Activated CD4-positive, alpha-beta T cell treated with anti-CD3 and anti-CD28 coated beads for 36 hours (primary cell): ENCODE measurements at regions not wholly inside any gene's neighbourhood (a gene's known extent, or its start where the extent isn't known, plus 50 kb on each side); places are given as distances from the start of the nearest gene placed in this dataset.
"Not testable (repeated sequence)": the region's sequence is repeated elsewhere in the genome, so short reads cannot be mapped to it uniquely, and the experiment has no call there.

Experiments used
- ATAC-seq: fragments of 200-7000 bp; cut with Tn5 transposase; one replicate; pipeline ENCODE4 v1.10.0; 2021; ENCODE audit warnings: mild to moderate bottlenecking, moderate library complexity
- CTCF ChIA-PET: fragments of 350-600 bp; sonication (Branson Sonifier 250); formaldehyde crosslinking; loops from one replicate; lab custom pipeline; 2021; ENCODE audit warnings: antibody characterized with exemption; lab: Charles Lee
- POLR2A ChIA-PET: fragments of 350-600 bp; sonication (Branson Sonifier 250); formaldehyde crosslinking; loops from one replicate; lab custom pipeline; 2021; ENCODE audit warnings: antibody characterized with exemption, inconsistent platforms; lab: Charles Lee
- DNase-seq: peaks from one replicate; pipeline ENCODE4 v3.0.0-alpha.2; 2020
- H3K27ac Mint-ChIP-seq: one replicate; pipeline ENCODE4 v1.8.0; 2021; ENCODE audit warnings: mixed read lengths
- H3K27me3 Mint-ChIP-seq: one replicate; pipeline ENCODE4 v1.8.0; 2021; ENCODE audit warnings: mixed read lengths
- H3K36me3 Mint-ChIP-seq: one replicate; pipeline ENCODE4 v1.8.0; 2021; ENCODE audit warnings: low read depth, mixed read lengths
- H3K4me1 Mint-ChIP-seq: one replicate; pipeline ENCODE4 v1.8.0; 2021; ENCODE audit warnings: mixed read lengths
- H3K4me3 Mint-ChIP-seq: one replicate; pipeline ENCODE4 v1.8.0; 2021; ENCODE audit warnings: mild to moderate bottlenecking, moderate library complexity, mixed read lengths
- H3K9me3 Mint-ChIP-seq: one replicate; pipeline ENCODE4 v1.8.0; 2021; ENCODE audit warnings: low read depth, mixed read lengths
- intact Hi-C, 2 experiments: fragments of 100-400 bp; cut with DNase I in 1 of 2; cut with micrococcal nuclease in 1 of 2; formaldehyde crosslinking; loops; one replicate each; pipeline versions ENCODE4 v1.14.2 to v1.15.1; 2022 to 2024; cut with DNase I, micrococcal nuclease

GRCh38 chrX:39430551-39430950, 629.3 kb downstream of the MID1IP1 start:
- Mint-ChIP-seq H3K9me3 (peaks cover 9% of the 10 kb centered on the region), H3K4me1 (peaks cover 61% of the 10 kb centered on the region)

DNA sequence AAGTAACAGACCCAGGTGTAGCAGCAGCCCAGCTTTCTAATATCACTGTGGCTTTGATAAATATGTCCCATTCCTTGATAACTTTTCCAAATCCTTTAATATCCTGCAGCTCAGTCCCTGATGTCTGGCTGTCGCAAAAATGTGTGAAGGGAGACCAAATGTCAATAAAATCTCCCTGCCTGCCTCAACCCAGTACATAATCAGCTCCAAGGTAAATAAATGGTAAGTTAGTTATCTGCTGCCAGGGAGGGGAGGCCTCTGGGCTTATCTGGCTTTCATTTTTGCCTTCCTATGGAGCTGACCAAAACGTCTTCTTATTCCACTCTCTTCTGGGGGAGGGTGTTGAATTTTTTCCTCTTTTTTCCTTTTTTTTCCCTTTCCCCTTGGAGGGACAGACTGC, 630.6 kb downstream of the MID1IP1 start:
- Mint-ChIP-seq H3K4me3 (no peak overlapping the region), H3K4me1 (peaks cover 50% of the 10 kb centered on the region), H3K27ac (peak overlapping the region; percentile 13), H3K36me3 (peaks cover 6% of the 10 kb centered on the region), H3K27me3 (no peaks in the 10 kb centered on the region), H3K9me3 (peaks cover 9% of the 10 kb centered on the region)
- ChIA-PET POLR2A (no interaction called here), CTCF (no interaction called here)
- ATAC-seq (no peak), DNase-seq (no peak)
- intact Hi-C loops, result no loop called here

More at GRCh38 chrX:39430551-39430950, 629.3 kb downstream of the MID1IP1 start:
- H3K27ac Mint-ChIP-seq, result no peak overlapping the region
- no peak overlapping the region for H3K4me3 Mint-ChIP-seq
- no peaks in the 10 kb centered on the region for H3K27me3 Mint-ChIP-seq
- DNase-seq (no peak), ATAC-seq (no peak)
- CTCF ChIA-PET, result no interaction called here
- POLR2A ChIA-PET, result no interaction called here
- intact Hi-C loops, result no loop called here
- H3K36me3 Mint-ChIP-seq, result peaks cover 6% of the 10 kb centered on the region

- ATAC-seq, H3K36me3 Mint-ChIP-seq, H3K4me3 Mint-ChIP-seq, intact Hi-C loops, H3K27ac Mint-ChIP-seq, H3K27me3 Mint-ChIP-seq, POLR2A ChIA-PET, H3K9me3 Mint-ChIP-seq, CTCF ChIA-PET, DNase-seq: not testable (repeated sequence)
- H3K4me1 Mint-ChIP-seq, result peaks cover 32% of the 10 kb centered on the region
These were observed 633.4 kb downstream of the MID1IP1 start for GRCh38 chrX:39434671-39435070.

DNA sequence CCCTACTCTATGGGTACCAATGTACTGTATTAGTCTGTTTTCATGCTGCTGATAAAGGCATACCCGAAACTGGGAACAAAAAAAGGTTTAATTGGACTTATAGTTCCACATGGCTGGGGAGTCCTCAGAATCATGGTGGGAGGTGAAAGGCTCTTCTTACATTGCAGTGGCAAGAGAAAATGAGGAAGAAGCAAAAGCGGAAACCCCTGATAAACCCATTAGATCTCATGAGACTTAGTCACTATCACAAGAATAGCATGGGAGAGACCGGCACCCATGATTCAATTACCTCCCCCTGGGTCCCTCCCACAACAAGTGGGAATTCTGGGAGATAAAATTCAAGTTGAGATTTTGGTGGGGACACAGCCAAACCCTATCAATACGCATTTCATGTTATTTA, 635.3 kb downstream of the MID1IP1 start:
- H3K36me3 Mint-ChIP-seq, intact Hi-C loops, POLR2A ChIA-PET, ATAC-seq, DNase-seq, H3K27me3 Mint-ChIP-seq, H3K9me3 Mint-ChIP-seq, H3K27ac Mint-ChIP-seq, H3K4me3 Mint-ChIP-seq, CTCF ChIA-PET: not testable (repeated sequence)
- peaks cover 46% of the 10 kb centered on the region for H3K4me1 Mint-ChIP-seq

GRCh38 chrX:39437670-39438441, 636.6 kb downstream of the MID1IP1 start:
- ATAC-seq (no peak), DNase-seq (no peak)
- no peak overlapping the region for H3K27ac Mint-ChIP-seq
- no peaks in the 10 kb centered on the region for H3K27me3 Mint-ChIP-seq
- H3K9me3 Mint-ChIP-seq, result peaks cover 9% of the 10 kb centered on the region
- POLR2A ChIA-PET, result no interaction called here
- no peak overlapping the region for H3K4me3 Mint-ChIP-seq
- peaks cover 6% of the 10 kb centered on the region for H3K36me3 Mint-ChIP-seq
- peaks cover 46% of the 10 kb centered on the region for H3K4me1 Mint-ChIP-seq
- intact Hi-C loops, result no loop called here
- CTCF ChIA-PET, result interaction anchor here (0.8 kb wide), 1 partner anchor 21 kb away, joined by 3 read pairs; no protein-coding TSS in a partner anchor

GRCh38 chrX:39438603-39439602, 637.6 kb downstream of the MID1IP1 start:
- Mint-ChIP-seq H3K9me3 (peaks cover 7% of the 10 kb centered on the region), H3K27ac (no peak overlapping the region), H3K4me1 (peaks cover 45% of the 10 kb centered on the region), H3K36me3 (peaks cover under 1% of the 10 kb centered on the region), H3K4me3 (no peak overlapping the region), H3K27me3 (no peaks in the 10 kb centered on the region)
- ChIA-PET POLR2A (no interaction called here), CTCF (interaction anchor here (0.8 to 1.1 kb wide), 2 partner anchors 22 to 53 kb away, joined by 3 read pairs; no protein-coding TSS in a partner anchor)
- ATAC-seq (no peak), DNase-seq (no peak)
- intact Hi-C loops, result no loop called here

GRCh38 chrX:39439906-39440798, 638.9 kb downstream of the MID1IP1 start:
- POLR2A ChIA-PET, result interaction anchor here (0.8 to 1.2 kb wide), 2 partner anchors 12 to 47 kb away, joined by 3 to 4 read pairs; no protein-coding TSS in a partner anchor
- Mint-ChIP-seq H3K27ac (peak overlapping the region; percentile 89), H3K27me3 (no peaks in the 10 kb centered on the region), H3K36me3 (no peaks in the 10 kb centered on the region), H3K9me3 (peaks cover 4% of the 10 kb centered on the region), H3K4me1 (peaks cover 44% of the 10 kb centered on the region), H3K4me3 (no peak overlapping the region)
- CTCF ChIA-PET, result interaction anchor here (1.1 kb wide), 1 partner anchor 55 kb away, joined by 3 read pairs; no protein-coding TSS in a partner anchor
- intact Hi-C loops, result loop anchor here (2.0 to 10.0 kb wide), 3 partner anchors 177 to 275 kb away; no protein-coding TSS in a partner anchor
- peak; percentile 44 for DNase-seq
- peak; percentile 20 for ATAC-seq

DNA sequence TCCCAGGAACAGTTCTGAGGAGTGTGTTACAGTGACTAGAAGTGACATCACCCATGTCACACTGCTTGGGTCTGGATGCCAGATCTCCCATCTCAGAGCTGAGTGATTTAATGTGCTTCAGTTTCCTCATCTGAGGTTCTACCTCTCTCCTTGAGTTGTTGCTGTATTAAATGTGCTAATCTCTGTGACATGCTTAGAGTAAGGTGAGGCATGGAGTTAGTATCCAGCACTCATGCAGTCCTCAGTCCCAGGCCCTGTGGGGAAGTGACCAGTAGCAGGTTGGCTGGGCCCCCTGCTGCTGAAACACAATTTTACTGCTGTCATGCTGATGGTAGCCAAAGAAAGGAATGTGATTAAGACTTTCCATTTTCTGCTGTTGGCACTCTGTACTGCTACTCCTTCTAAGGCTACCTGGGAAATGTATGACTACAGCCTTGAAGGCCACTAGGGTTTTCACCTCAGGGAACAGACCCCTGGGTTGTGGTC, 639.6 kb downstream of the MID1IP1 start:
- H3K27ac Mint-ChIP-seq, result peak overlapping the region; percentile 89
- intact Hi-C loops, result loop anchor here (2.0 to 10.0 kb wide), 3 partner anchors 178 to 276 kb away; no protein-coding TSS in a partner anchor
- ATAC-seq (peak; percentile 76), DNase-seq (peak; percentile 54)
- H3K4me3 Mint-ChIP-seq, result no peak overlapping the region
- CTCF ChIA-PET, result no interaction called here
- H3K36me3 Mint-ChIP-seq, result no peaks in the 10 kb centered on the region
- H3K4me1 Mint-ChIP-seq, result peaks cover 48% of the 10 kb centered on the region
- no peaks in the 10 kb centered on the region for H3K27me3 Mint-ChIP-seq
- peaks cover 4% of the 10 kb centered on the region for H3K9me3 Mint-ChIP-seq
- POLR2A ChIA-PET, result interaction anchor here (1.2 kb wide), 1 partner anchor 13 kb away, joined by 4 read pairs; no protein-coding TSS in a partner anchor

- Mint-ChIP-seq H3K27ac (peak overlapping the region; percentile 24), H3K4me1 (peaks cover 46% of the 10 kb centered on the region), H3K4me3 (no peak overlapping the region), H3K27me3 (no peaks in the 10 kb centered on the region), H3K36me3 (no peaks in the 10 kb centered on the region), H3K9me3 (peaks cover 4% of the 10 kb centered on the region)
- ChIA-PET POLR2A (no interaction called here), CTCF (interaction anchor here (0.7 kb wide), 1 partner anchor 825 kb away, joined by 3 read pairs; no protein-coding TSS in a partner anchor)
- intact Hi-C loops, result loop anchor here (5.0 to 10.0 kb wide), 2 partner anchors 180 to 278 kb away; no protein-coding TSS in a partner anchor
- ATAC-seq (no peak), DNase-seq (no peak)
These were observed 641.1 kb downstream of the MID1IP1 start for GRCh38 chrX:39442332-39442731.

DNA sequence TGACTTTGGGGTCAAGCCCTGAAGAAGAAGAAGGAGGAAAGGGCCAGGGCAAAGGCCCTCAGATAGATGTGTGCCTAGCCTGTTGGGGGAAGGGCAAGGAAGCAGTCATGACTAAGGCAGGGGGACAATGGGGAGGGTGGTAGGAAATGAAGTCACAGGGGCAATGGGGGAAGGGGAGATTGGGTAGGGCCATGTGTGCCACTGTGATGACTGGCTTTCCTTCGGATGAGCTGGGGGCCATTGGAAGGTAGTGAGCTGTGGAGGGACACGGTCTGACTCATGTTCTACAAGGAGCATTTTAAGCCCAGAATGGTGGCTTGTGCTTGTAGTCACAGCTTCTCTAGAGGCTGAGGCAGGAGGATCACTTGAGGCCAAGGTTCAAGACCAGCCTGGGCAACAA, 642.0 kb downstream of the MID1IP1 start:
- peaks cover 49% of the 10 kb centered on the region for H3K4me1 Mint-ChIP-seq
- intact Hi-C loops, result loop anchor here (5.0 to 10.0 kb wide), 2 partner anchors 181 to 278 kb away; no protein-coding TSS in a partner anchor
- H3K27ac Mint-ChIP-seq, result no peak overlapping the region
- H3K36me3 Mint-ChIP-seq, result no peaks in the 10 kb centered on the region
- H3K9me3 Mint-ChIP-seq, result peaks cover 4% of the 10 kb centered on the region
- no peaks in the 10 kb centered on the region for H3K27me3 Mint-ChIP-seq
- ChIA-PET CTCF (interaction anchor here (0.7 kb wide), 1 partner anchor 140 kb away, joined by 3 read pairs; no protein-coding TSS in a partner anchor), POLR2A (interaction anchor here (1.4 kb wide), 1 partner anchor 111 kb away, joined by 3 read pairs; no protein-coding TSS in a partner anchor)
- no peak for DNase-seq
- H3K4me3 Mint-ChIP-seq, result no peak overlapping the region
- no peak for ATAC-seq
